HCT116 (cell line): ENCODE measurements at regions not wholly inside any gene's neighbourhood (a gene's known extent, or its start where the extent isn't known, plus 50 kb on each side); places are given as distances from the start of the nearest gene placed in this dataset.

ENCODE experiments used
- ATAC-seq: fragments of 200-7000 bp; cut with Tn5 transposase; 2 replicates; pipeline ENCODE4 v1.9.1; 2020; ENCODE audit warnings: mild to moderate bottlenecking, moderate library complexity
- BruUV-seq: library from RNA; stranded (reverse); fragments of 400-500 nt; replicated peaks from 2 replicates; lab custom pipeline; 2021; lab: Mats Ljungman, UMichigan
- CTCF ChIA-PET: fragments of 300-600 bp; sonication (Branson Sonifier 250); formaldehyde crosslinking; loops from one replicate; lab custom pipeline; 2021; ENCODE audit warnings: antibody characterized with exemption; lab: Charles Lee
- POLR2A ChIA-PET: fragments of 300-600, 350-600 bp; sonication (Branson Sonifier 250); formaldehyde crosslinking; loops from one replicate; lab custom pipeline; 2021; ENCODE audit warnings: antibody characterized with exemption; lab: Charles Lee
- RAD21 ChIA-PET, 2 experiments: fragments of 300-600 bp; sonication (Branson Sonifier 250); formaldehyde crosslinking; loops; one replicate each; lab custom pipeline; 2023; ENCODE audit warnings: low total read pairs in 2 of 2; ENCODE audit not compliant: uncharacterized antibody in 2 of 2, unreplicated experiment in 2 of 2, low non-redundant PET in 1 of 2; lab: Charles Lee
- DNase-seq: peaks from one replicate; pipeline ENCODE4 v3.0.0-alpha.2; 2010; ENCODE audit warnings: low read depth, low spot score
- H2AFZ ChIP-seq: fragments of 200-600 bp; shearing (Covaris generic), sonication (generic); 2 replicates; pipeline ENCODE4 v1.6.1; 2017; ENCODE audit warnings: low read depth, mixed run types, mixed read lengths, antibody characterized with exemption, low read length; ENCODE audit not compliant: poor library complexity, severe bottlenecking
- H3K27ac ChIP-seq: 2 replicates; pipeline ENCODE4 v1.5.1; 2012; ENCODE audit warnings: low read depth, low read length
- H3K27me3 ChIP-seq: fragments of 200-600 bp; sonication (generic); 2 replicates; pipeline ENCODE4 v1.6.1; 2016; ENCODE audit warnings: mixed run types, low read length, mixed read lengths; ENCODE audit not compliant: insufficient read depth
- H3K36me3 ChIP-seq, 2 experiments: fragments of 200-500 bp in 1 of 2; fragments of 200-600 bp in 1 of 2; sonication (Bioruptor generic) in 1 of 2; sonication (generic) in 1 of 2; 2 replicates each; pipeline versions ENCODE4 v1.5.1 to v1.6.1; 2014 to 2016; ENCODE audit warnings: low read length in 2 of 2, inconsistent platforms in 1 of 2, mixed read lengths in 1 of 2, mixed run types in 1 of 2; ENCODE audit not compliant: insufficient read depth in 2 of 2, control insufficient read depth in 1 of 2
- H3K4me1 ChIP-seq, 2 experiments: fragments of 200-600 bp in 1 of 2; sonication (generic) in 1 of 2; 2 replicates each; pipeline versions ENCODE4 v1.5.1 to v1.6.1; 2012 to 2017; ENCODE audit warnings: low read length in 2 of 2, inconsistent platforms in 1 of 2, mild to moderate bottlenecking in 1 of 2, mixed read lengths in 1 of 2, mixed run types in 1 of 2, moderate library complexity in 1 of 2; ENCODE audit not compliant: insufficient read depth in 2 of 2, control insufficient read depth in 1 of 2
- H3K4me2 ChIP-seq: fragments of 200-600 bp; sonication (generic); 2 replicates; pipeline ENCODE4 v1.6.1; 2017; ENCODE audit warnings: mixed run types, low read length, mixed read lengths
- H3K4me3 ChIP-seq, 2 experiments: fragments of 200-600 bp in 1 of 2; sonication (generic) in 1 of 2; replicated peaks in 1 of 2; 2 replicates each; pipeline ENCODE4 v1.5.1; 2011 to 2016; ENCODE audit warnings: low read length in 2 of 2, control low read depth in 1 of 2, low read depth in 1 of 2, mild to moderate bottlenecking in 1 of 2, mixed read lengths in 1 of 2, mixed run types in 1 of 2
- H3K79me2 ChIP-seq: fragments of 200-600 bp; sonication (generic); 2 replicates; pipeline ENCODE4 v1.6.1; 2017; ENCODE audit warnings: mild to moderate bottlenecking, mixed run types, low read length, moderate library complexity, mixed read lengths; ENCODE audit not compliant: insufficient read depth
- H3K9ac ChIP-seq: fragments of 200-600 bp; sonication (generic); 2 replicates; pipeline ENCODE4 v1.6.1; 2016; ENCODE audit warnings: low read length, mixed read lengths
- H3K9me2 ChIP-seq: fragments of 200-600 bp; sonication (generic), shearing (Covaris generic); 2 replicates; pipeline ENCODE4 v1.6.1; 2017; ENCODE audit warnings: mixed run types, mild to moderate bottlenecking, moderate library complexity; ENCODE audit not compliant: insufficient read depth
- H3K9me3 ChIP-seq, 2 experiments: fragments of 200-500 bp in 1 of 2; fragments of 200-600 bp in 1 of 2; sonication (Bioruptor generic) in 1 of 2; sonication (generic) in 1 of 2; 2 replicates each; pipeline ENCODE4 v1.6.1; 2014 to 2017; ENCODE audit warnings: low read length in 2 of 2, mixed read lengths in 2 of 2, inconsistent platforms in 1 of 2, low read depth in 1 of 2, mild to moderate bottlenecking in 1 of 2, mixed run types in 1 of 2, moderate library complexity in 1 of 2; ENCODE audit not compliant: control insufficient read depth in 1 of 2, insufficient read depth in 1 of 2
- H4K20me1 ChIP-seq: fragments of 200-600 bp; sonication (generic), shearing (Covaris generic); 2 replicates; pipeline ENCODE4 v1.6.1; 2017; ENCODE audit warnings: mixed run types, mild to moderate bottlenecking, moderate library complexity; ENCODE audit not compliant: insufficient read depth
- CBX3 ChIP-seq: IDR thresholded peaks from 2 replicates; pipeline ENCODE4 v1.6.1; 2012; ENCODE audit warnings: low read depth
- CEBPB ChIP-seq: IDR thresholded peaks from 2 replicates; pipeline ENCODE4 v1.6.1; 2012; ENCODE audit warnings: low read depth
- EGR1 ChIP-seq: IDR thresholded peaks from 2 replicates; pipeline ENCODE4 v1.6.1; 2012; ENCODE audit warnings: low read depth
- ELF1 ChIP-seq: IDR thresholded peaks from 2 replicates; pipeline ENCODE4 v1.6.1; 2012; ENCODE audit warnings: low read depth, borderline replicate concordance
- EZH2 ChIP-seq: fragments of 200-600 bp; sonication (generic); IDR thresholded peaks from 2 replicates; pipeline ENCODE4 v1.6.1; 2017; ENCODE audit warnings: antibody characterized with exemption, mixed run types
- FOSL1 ChIP-seq: IDR thresholded peaks from 2 replicates; pipeline ENCODE4 v1.6.1; 2012; ENCODE audit warnings: low read depth
- JUND ChIP-seq: IDR thresholded peaks from 2 replicates; pipeline ENCODE4 v1.6.1; 2012
- POLR2A ChIP-seq: IDR thresholded peaks from 2 replicates; pipeline ENCODE4 v1.7.0; 2011; ENCODE audit warnings: borderline replicate concordance; ENCODE audit not compliant: insufficient read depth, insufficient read length; ENCODE audit errors: extremely low read depth
- POLR2AphosphoS5 ChIP-seq: IDR thresholded peaks from 2 replicates; pipeline ENCODE4 v1.6.1; 2011; ENCODE audit warnings: mild to moderate bottlenecking, low read depth, low read length, moderate library complexity
- RAD21 ChIP-seq: IDR thresholded peaks from 2 replicates; pipeline ENCODE4 v1.6.1; 2012; ENCODE audit warnings: low read depth, mild to moderate bottlenecking
- SIN3A ChIP-seq: IDR thresholded peaks from 2 replicates; pipeline ENCODE4 v1.6.1; 2012; ENCODE audit warnings: low read depth
- SP1 ChIP-seq: IDR thresholded peaks from 2 replicates; pipeline ENCODE4 v1.6.1; 2012; ENCODE audit warnings: low read depth
- SRF ChIP-seq: IDR thresholded peaks from 2 replicates; pipeline ENCODE4 v1.6.1; 2012; ENCODE audit warnings: low read depth
- TCF7L2 ChIP-seq: IDR thresholded peaks from 2 replicates; pipeline ENCODE4 v1.7.0; 2011; ENCODE audit warnings: borderline replicate concordance, inconsistent platforms; ENCODE audit not compliant: insufficient read depth, insufficient read length; ENCODE audit errors: extremely low read depth
- ZFX ChIP-seq: fragments of 450-650 bp; IDR thresholded peaks from 2 replicates; pipeline ENCODE4 v1.6.1; 2017
- ZNF274 ChIP-seq: fragments of 200-500 bp; sonication (Bioruptor generic); IDR thresholded peaks from 2 replicates; pipeline ENCODE4 v1.6.1; 2014; ENCODE audit warnings: mild to moderate bottlenecking, low read depth, low read length, inconsistent platforms
- intact Hi-C: fragments of 100-400 bp; cut with micrococcal nuclease; formaldehyde crosslinking; loops from 2 replicates; pipeline ENCODE4 v1.10.0; 2022
- TF ChIP-seq, protein P1 (sequence below): IDR thresholded peaks from 2 replicates; pipeline ENCODE4 v1.6.1; 2012
- TF ChIP-seq, protein P2 (sequence below): IDR thresholded peaks from 2 replicates; pipeline ENCODE4 v1.6.1; 2011; ENCODE audit warnings: mild to moderate bottlenecking, low read length, moderate library complexity; ENCODE audit not compliant: insufficient replicate concordance; ENCODE audit errors: extremely low read depth
- TF ChIP-seq, protein P3 (sequence below), 3 experiments: fragments of 200-600 bp in 1 of 3; sonication (generic) in 1 of 3; IDR thresholded peaks in 2 of 3; conservative IDR thresholded peaks in 1 of 3; 2 replicates each; pipeline ENCODE4 v1.5.1; 2012 to 2017; ENCODE audit warnings: low read depth in 2 of 3, low read length in 2 of 3, antibody characterized with exemption in 1 of 3, borderline replicate concordance in 1 of 3, control low read depth in 1 of 3, mild to moderate bottlenecking in 1 of 3, mixed read lengths in 1 of 3, mixed run types in 1 of 3, moderate library complexity in 1 of 3; ENCODE audit not compliant: insufficient read depth in 1 of 3

DNA sequence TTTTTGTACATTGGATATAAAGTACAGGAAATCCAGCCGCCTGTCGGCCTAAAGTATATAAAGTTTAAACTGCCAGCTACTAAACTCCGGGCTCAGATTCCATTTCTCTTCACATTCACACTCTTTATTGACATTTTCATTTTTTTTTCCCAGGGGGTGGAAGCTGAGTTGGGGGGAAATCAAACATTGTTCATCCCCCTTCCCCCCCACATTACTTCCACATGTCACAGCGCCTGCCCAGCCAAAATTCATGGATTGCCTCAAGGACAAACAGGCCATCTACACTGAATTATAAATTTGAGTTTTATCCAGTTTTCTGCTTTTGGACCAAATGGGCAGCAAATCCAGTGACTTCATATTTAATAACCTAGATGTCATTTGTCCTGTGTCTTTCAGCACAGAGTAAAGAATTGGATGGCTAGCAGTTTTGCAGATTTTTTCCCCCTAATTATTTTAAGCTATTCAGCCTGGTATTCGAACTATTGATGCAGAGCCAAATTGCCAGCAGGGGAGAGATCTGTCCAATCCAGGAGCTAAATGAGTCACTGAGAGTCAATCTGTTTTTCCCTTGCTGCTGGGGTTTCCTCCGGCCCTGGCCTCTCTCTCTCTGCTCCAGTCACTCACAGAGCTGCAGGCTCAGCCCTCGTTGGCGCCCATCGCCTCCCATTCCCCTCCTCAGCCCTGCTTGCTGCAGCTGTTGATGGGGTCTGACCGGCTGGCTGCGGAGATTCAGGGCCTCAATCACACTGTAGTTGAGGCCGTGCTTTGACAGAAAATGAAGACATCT, 98.0 kb downstream of the LMO4 start:
- Histone ChIP-seq H3K4me3 (no peak overlapping the region), H3K27ac (no peak overlapping the region), H2AFZ (no peak overlapping the region), H3K9me2 (no peaks in the 10 kb centered on the region), H4K20me1 (no peaks in the 10 kb centered on the region), H3K4me2 (no peak overlapping the region), H3K9ac (no peak overlapping the region), H3K27me3 (no peaks in the 10 kb centered on the region), H3K4me1 (no peaks in the 10 kb centered on the region), H3K9me3 (no peaks in the 10 kb centered on the region), H3K36me3 (no peaks in the 10 kb centered on the region), H3K79me2 (no peaks in the 10 kb centered on the region)
- RAD21 ChIA-PET = no interaction called here
- ATAC-seq (no peak), DNase-seq (no peak)
- intact Hi-C loops = no loop called here
- TF ChIP-seq EGR1 = no peak
- TF ChIP-seq, protein P1, sequence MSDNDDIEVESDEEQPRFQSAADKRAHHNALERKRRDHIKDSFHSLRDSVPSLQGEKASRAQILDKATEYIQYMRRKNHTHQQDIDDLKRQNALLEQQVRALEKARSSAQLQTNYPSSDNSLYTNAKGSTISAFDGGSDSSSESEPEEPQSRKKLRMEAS = no peak
- TF ChIP-seq, protein P2, sequence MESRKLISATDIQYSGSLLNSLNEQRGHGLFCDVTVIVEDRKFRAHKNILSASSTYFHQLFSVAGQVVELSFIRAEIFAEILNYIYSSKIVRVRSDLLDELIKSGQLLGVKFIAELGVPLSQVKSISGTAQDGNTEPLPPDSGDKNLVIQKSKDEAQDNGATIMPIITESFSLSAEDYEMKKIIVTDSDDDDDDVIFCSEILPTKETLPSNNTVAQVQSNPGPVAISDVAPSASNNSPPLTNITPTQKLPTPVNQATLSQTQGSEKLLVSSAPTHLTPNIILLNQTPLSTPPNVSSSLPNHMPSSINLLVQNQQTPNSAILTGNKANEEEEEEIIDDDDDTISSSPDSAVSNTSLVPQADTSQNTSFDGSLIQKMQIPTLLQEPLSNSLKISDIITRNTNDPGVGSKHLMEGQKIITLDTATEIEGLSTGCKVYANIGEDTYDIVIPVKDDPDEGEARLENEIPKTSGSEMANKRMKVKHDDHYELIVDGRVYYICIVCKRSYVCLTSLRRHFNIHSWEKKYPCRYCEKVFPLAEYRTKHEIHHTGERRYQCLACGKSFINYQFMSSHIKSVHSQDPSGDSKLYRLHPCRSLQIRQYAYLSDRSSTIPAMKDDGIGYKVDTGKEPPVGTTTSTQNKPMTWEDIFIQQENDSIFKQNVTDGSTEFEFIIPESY = no peak
- no peak for TF ChIP-seq TCF7L2
- TF ChIP-seq SRF = no peak
- TF ChIP-seq ZFX = no peak
- TF ChIP-seq ELF1 = no peak
- TF ChIP-seq FOSL1 = no peak
- TF ChIP-seq SP1 = no peak
- no peak for TF ChIP-seq JUND
- TF ChIP-seq POLR2A = no peak
- no peak for TF ChIP-seq EZH2
- TF ChIP-seq, protein P3, sequence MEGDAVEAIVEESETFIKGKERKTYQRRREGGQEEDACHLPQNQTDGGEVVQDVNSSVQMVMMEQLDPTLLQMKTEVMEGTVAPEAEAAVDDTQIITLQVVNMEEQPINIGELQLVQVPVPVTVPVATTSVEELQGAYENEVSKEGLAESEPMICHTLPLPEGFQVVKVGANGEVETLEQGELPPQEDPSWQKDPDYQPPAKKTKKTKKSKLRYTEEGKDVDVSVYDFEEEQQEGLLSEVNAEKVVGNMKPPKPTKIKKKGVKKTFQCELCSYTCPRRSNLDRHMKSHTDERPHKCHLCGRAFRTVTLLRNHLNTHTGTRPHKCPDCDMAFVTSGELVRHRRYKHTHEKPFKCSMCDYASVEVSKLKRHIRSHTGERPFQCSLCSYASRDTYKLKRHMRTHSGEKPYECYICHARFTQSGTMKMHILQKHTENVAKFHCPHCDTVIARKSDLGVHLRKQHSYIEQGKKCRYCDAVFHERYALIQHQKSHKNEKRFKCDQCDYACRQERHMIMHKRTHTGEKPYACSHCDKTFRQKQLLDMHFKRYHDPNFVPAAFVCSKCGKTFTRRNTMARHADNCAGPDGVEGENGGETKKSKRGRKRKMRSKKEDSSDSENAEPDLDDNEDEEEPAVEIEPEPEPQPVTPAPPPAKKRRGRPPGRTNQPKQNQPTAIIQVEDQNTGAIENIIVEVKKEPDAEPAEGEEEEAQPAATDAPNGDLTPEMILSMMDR (IDR thresholded peaks at IDR 0.05 in 2 of 3, conservative IDR thresholded peaks at IDR 0.05 in 1 of 3; ENCODE audit: borderline replicate concordance in 1 of 3, insufficient read depth in 1 of 3, low read depth in 2 of 3, low read length in 2 of 3) = no peak
- TF ChIP-seq CBX3 = no peak
- no peak for TF ChIP-seq ZNF274
- no peak for TF ChIP-seq SIN3A
- no peak for TF ChIP-seq POLR2AphosphoS5
- no peak for TF ChIP-seq RAD21
- TF ChIP-seq CEBPB = no peak
- BruUV-seq = no TSS peak
- CTCF ChIA-PET = no interaction called here
- POLR2A ChIA-PET = no interaction called here
